ENCODE measurements at regions not wholly inside any gene's neighbourhood (a gene's known extent, or its start where the extent isn't known, plus 50 kb on each side); places are given as distances from the start of the nearest gene placed in this dataset.

DNA sequence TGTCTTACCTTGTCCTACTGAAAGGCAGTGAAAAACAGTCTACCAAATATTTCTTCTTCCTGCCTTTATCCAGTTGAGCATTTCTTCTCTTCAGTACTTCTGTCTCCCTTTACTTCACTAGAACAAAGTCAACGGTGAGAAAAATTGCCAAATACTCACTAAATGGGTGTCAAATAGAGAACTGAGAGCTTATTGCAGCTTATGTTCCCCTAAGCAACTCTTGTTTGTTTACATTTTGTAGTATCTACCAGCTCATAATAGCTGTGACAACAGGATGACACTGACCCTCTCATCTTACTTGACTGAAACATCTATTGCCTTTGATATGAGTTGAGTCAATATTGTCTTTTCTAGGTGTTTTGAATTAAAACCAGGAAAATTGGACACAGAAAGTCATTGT lies 327.9 kb upstream of the SORCS1 start:
- no peak for TF ChIP-seq HNF4A (conservative IDR thresholded peaks at IDR 0.05)
- TF ChIP-seq RAD21 (IDR thresholded peaks at IDR 0.05) = no peak
- no peak for TF ChIP-seq JUND (IDR thresholded peaks at IDR 0.05)
- no peak for TF ChIP-seq TAF1 (conservative IDR thresholded peaks at IDR 0.05)
- TF ChIP-seq YY1 (IDR thresholded peaks at IDR 0.05) = no peak
- TF ChIP-seq, protein P1, sequence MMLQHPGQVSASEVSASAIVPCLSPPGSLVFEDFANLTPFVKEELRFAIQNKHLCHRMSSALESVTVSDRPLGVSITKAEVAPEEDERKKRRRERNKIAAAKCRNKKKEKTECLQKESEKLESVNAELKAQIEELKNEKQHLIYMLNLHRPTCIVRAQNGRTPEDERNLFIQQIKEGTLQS (IDR thresholded peaks at IDR 0.05) = no peak
- no peak for TF ChIP-seq SP1 (IDR thresholded peaks at IDR 0.05)
- TF ChIP-seq, protein P2, sequence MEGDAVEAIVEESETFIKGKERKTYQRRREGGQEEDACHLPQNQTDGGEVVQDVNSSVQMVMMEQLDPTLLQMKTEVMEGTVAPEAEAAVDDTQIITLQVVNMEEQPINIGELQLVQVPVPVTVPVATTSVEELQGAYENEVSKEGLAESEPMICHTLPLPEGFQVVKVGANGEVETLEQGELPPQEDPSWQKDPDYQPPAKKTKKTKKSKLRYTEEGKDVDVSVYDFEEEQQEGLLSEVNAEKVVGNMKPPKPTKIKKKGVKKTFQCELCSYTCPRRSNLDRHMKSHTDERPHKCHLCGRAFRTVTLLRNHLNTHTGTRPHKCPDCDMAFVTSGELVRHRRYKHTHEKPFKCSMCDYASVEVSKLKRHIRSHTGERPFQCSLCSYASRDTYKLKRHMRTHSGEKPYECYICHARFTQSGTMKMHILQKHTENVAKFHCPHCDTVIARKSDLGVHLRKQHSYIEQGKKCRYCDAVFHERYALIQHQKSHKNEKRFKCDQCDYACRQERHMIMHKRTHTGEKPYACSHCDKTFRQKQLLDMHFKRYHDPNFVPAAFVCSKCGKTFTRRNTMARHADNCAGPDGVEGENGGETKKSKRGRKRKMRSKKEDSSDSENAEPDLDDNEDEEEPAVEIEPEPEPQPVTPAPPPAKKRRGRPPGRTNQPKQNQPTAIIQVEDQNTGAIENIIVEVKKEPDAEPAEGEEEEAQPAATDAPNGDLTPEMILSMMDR (IDR thresholded peaks at IDR 0.05; ENCODE audit: low read depth, low read length, missing input control) = no peak
- no peak for TF ChIP-seq HNF4G (IDR thresholded peaks at IDR 0.05)
- no peak overlapping the region for H3K9ac ChIP-seq (ENCODE audit: low read depth in 1 of 2, low read length in 2 of 2)
- H3K36me3 ChIP-seq (ENCODE audit: control insufficient read depth in 4 of 4, insufficient read depth in 3 of 4, low read depth in 1 of 4, low read length in 3 of 4) = no peaks in the 10 kb centered on the region
- no peaks in the 10 kb centered on the region for H3K27me3 ChIP-seq (ENCODE audit: control insufficient read depth in 4 of 4, insufficient read depth in 4 of 4, low read length in 3 of 4)
- no peaks in the 10 kb centered on the region for H3K9me3 ChIP-seq (ENCODE audit: control insufficient read depth in 4 of 4, low read length in 3 of 4)
- H3K27ac ChIP-seq (ENCODE audit: low read depth in 1 of 2, low read length in 2 of 2) = no peak overlapping the region
- no peak overlapping the region for H3K4me3 ChIP-seq (ENCODE audit: low read depth in 1 of 3, low read length in 3 of 3)
- WGBS = 34% methylated on average over 1 of the region's 1 CpG
- peaks cover 0 to 18% (median 10%) of the 10 kb centered on the region in 4 donors for H3K4me1 ChIP-seq (ENCODE audit: control insufficient read depth in 4 of 4, insufficient read depth in 4 of 4, low read length in 3 of 4)
- no peak for DNase-seq (ENCODE audit: low spot score)

DNA sequence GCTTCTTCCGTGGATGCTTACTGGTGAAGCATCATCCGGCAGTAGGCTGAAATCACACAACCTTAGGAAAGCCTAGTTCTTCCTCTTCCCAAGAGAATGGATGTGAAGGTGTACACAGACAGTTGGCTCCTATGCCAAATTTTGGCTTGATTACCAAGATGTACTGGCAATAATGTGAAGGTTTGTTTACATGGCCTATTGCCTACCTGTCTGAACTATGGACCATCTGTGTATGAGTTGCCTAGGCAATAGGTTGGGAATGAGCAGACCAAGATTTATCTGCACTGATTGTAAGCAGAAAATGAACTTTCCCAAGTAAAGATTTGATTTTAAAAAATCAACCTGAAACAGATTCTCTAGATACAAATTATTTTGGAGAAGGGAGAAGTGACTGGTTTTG lies 325.9 kb upstream of the SORCS1 start:
- Histone ChIP-seq H3K27ac (ENCODE audit: low read depth in 1 of 2, low read length in 2 of 2) (no peak overlapping the region), H3K36me3 (ENCODE audit: control insufficient read depth in 4 of 4, insufficient read depth in 3 of 4, low read depth in 1 of 4, low read length in 3 of 4) (no peaks in the 10 kb centered on the region), H3K9ac (ENCODE audit: low read depth in 1 of 2, low read length in 2 of 2) (no peak overlapping the region), H3K27me3 (ENCODE audit: control insufficient read depth in 4 of 4, insufficient read depth in 4 of 4, low read length in 3 of 4) (no peaks in the 10 kb centered on the region), H3K4me1 (ENCODE audit: control insufficient read depth in 4 of 4, insufficient read depth in 4 of 4, low read length in 3 of 4) (peaks cover 0 to 18% (median 10%) of the 10 kb centered on the region in 4 donors), H3K4me3 (ENCODE audit: low read depth in 1 of 3, low read length in 3 of 3) (no peak overlapping the region), H3K9me3 (ENCODE audit: control insufficient read depth in 4 of 4, low read length in 3 of 4) (no peaks in the 10 kb centered on the region)
- DNase-seq (ENCODE audit: low spot score) = no peak
- TF ChIP-seq TAF1 (conservative IDR thresholded peaks at IDR 0.05) (no peak), FOXA1 (IDR thresholded peaks at IDR 0.05) (peak; percentile 96), FOXA2 (IDR thresholded peaks at IDR 0.05) (peak; percentile 97), JUND (IDR thresholded peaks at IDR 0.05) (peak in 1 of 2 donors; percentile 62), RAD21 (IDR thresholded peaks at IDR 0.05) (peak; percentile 3 to 36), YY1 (IDR thresholded peaks at IDR 0.05) (peak; percentile 54), RXRA (IDR thresholded peaks at IDR 0.05) (peak in 1 of 2 donors; percentile 70), ZBTB33 (IDR thresholded peaks at IDR 0.05) (peak; percentile 49), HNF4G (IDR thresholded peaks at IDR 0.05) (peak; percentile 39), NR2F2 (IDR thresholded peaks at IDR 0.05) (no peak), GABPA (IDR thresholded peaks at IDR 0.05 in 1 of 2, conservative IDR thresholded peaks at IDR 0.05 in 1 of 2) (no peak), SP1 (IDR thresholded peaks at IDR 0.05) (peak; percentile 26), HNF4A (conservative IDR thresholded peaks at IDR 0.05) (peak; percentile 80 to 95), EGR1 (IDR thresholded peaks at IDR 0.05; ENCODE audit: low read depth in 2 of 2) (no peak)
- TF ChIP-seq, protein P2 (IDR thresholded peaks at IDR 0.05; ENCODE audit: low read depth, low read length, missing input control) = no peak
- TF ChIP-seq, protein P3, sequence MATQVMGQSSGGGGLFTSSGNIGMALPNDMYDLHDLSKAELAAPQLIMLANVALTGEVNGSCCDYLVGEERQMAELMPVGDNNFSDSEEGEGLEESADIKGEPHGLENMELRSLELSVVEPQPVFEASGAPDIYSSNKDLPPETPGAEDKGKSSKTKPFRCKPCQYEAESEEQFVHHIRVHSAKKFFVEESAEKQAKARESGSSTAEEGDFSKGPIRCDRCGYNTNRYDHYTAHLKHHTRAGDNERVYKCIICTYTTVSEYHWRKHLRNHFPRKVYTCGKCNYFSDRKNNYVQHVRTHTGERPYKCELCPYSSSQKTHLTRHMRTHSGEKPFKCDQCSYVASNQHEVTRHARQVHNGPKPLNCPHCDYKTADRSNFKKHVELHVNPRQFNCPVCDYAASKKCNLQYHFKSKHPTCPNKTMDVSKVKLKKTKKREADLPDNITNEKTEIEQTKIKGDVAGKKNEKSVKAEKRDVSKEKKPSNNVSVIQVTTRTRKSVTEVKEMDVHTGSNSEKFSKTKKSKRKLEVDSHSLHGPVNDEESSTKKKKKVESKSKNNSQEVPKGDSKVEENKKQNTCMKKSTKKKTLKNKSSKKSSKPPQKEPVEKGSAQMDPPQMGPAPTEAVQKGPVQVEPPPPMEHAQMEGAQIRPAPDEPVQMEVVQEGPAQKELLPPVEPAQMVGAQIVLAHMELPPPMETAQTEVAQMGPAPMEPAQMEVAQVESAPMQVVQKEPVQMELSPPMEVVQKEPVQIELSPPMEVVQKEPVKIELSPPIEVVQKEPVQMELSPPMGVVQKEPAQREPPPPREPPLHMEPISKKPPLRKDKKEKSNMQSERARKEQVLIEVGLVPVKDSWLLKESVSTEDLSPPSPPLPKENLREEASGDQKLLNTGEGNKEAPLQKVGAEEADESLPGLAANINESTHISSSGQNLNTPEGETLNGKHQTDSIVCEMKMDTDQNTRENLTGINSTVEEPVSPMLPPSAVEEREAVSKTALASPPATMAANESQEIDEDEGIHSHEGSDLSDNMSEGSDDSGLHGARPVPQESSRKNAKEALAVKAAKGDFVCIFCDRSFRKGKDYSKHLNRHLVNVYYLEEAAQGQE (IDR thresholded peaks at IDR 0.05) = peak; percentile 44
- TF ChIP-seq, protein P4, sequence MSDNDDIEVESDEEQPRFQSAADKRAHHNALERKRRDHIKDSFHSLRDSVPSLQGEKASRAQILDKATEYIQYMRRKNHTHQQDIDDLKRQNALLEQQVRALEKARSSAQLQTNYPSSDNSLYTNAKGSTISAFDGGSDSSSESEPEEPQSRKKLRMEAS (IDR thresholded peaks at IDR 0.05) = peak; percentile 30
- TF ChIP-seq, protein P1 (IDR thresholded peaks at IDR 0.05) = no peak
- 63% methylated on average over 2 of the region's 2 CpGs for WGBS

Measured in liver (tissue), 8 donors.